HG03342 (cell line): ENCODE measurements at regions not wholly inside any gene's neighbourhood (a gene's known extent, or its start where the extent isn't known, plus 50 kb on each side); places are given as distances from the start of the nearest gene placed in this dataset.

ENCODE experiments used
- ATAC-seq: cut with Tn5 transposase; IDR thresholded peaks from one replicate; pipeline ENCODE4 v1.9.1; 2021; ENCODE audit warnings: mild to moderate bottlenecking, moderate library complexity; ENCODE audit not compliant: unreplicated experiment

DNA sequence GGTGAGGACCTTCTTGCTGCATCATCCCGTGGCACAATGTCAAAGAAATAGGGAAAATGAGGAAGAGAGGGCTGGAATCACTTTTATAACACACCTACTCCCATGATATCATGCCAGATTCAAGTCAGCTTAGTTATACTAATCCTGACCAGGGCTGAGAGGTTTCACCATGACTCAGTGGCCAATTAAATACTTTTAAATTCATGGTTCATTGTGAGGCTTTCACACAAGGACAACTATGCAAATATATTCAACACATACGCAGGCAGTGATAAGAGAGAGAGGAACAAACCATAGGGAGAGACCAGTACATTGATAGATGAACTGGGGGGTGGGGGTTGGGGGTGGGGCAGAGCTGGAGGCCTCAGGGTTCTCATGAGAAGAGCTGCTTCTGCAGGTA is 313.1 kb downstream of the LRFN2 start:
- no peak for ATAC-seq

DNA sequence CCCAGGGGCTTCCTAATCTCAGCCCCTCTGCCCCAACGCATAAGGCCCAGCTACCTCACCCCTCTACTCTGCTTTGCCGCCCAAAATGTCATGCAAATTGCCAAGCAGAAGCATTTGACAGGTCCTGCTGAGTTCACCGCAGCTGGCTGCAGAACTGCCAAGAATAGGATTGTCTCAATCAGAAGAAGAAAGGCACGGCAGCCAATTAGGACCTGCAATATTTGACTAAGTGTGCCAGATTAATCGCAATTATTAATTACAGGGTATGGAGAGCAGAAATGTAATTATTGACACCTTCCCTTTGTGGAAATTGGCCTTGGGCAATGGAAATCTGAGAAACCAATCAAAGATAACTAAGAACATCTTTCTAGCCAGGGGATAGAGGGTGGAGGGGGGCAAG is 318.6 kb downstream of the LRFN2 start:
- ATAC-seq: no peak

DNA sequence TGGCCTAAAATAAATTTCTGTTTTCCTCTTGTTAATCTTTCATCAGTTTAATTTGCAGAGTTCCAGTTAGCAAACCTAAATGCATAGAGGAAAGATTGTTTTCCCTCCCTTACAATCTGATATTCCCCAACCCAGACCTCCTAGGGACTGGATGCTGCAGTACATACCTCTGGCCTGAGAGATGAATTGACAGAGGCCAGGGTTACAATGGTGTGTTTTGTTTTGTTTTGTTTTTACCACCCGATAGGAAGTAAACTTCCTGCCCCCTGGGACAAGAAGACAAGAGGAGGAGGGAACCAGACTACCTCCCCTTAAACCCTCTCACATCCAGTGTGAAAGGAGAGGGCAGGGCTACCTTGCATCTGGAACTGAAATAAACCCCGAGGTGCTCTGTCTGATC is 319.0 kb downstream of the LRFN2 start:
- no peak for ATAC-seq

DNA sequence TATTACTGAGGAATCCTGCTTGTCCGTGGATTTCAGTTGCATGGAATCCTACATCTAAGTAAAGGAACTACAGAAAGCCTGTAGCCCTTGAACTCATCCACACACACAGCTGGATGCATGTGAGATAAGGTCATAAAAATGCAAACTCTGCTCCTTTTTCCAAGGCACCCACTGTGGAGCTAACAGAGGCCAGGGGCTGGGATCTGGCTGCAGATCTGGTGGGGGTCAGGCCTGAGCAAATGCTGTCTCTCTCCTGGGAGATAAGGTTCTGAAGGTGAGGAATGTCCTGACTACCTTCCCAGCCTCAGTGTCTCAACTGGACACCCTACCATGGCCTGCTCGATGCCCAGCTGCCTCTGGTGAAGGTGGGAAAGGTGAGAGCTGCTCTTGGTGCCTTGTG is 321.5 kb downstream of the LRFN2 start:
- no peak for ATAC-seq

DNA sequence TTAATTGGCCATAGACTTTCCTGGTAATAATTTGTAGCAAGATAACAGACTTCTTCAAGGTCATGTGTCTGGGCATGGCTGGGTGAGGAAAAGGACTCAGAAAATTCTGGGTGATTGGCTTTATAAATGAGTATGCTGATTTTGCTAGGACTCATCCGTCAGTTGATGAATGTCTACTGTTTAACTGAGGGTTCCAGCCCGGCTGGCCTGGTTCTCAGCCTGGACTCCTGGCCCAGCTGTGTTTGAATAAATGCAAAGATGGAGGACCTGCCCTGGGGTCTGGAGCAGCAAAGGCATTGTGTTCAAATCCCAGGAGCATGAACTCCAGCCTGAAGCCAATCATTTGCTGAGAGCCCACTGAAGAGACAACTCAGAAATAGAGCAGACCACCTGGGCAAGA is 323.2 kb downstream of the LRFN2 start:
- no peak for ATAC-seq

DNA sequence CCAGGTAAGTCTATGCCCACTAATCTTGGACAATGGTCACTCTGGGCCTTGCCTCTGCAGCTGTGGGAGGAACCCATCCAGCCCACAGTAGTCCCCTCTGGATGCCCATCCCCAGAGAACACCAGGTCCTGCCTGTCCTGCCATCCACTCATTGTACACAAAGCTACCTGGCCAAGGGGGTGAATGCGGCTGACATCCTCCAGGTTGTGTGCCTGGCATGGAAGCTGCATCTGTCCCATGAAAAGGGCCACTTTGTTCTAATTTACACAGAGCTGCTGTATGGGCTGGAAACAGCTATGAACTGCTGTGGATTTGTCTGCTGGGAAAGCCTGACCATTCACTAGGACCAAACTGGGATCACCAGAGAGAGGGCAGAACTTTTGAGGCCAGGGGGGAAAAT is 324.8 kb downstream of the LRFN2 start:
- no peak for ATAC-seq

DNA sequence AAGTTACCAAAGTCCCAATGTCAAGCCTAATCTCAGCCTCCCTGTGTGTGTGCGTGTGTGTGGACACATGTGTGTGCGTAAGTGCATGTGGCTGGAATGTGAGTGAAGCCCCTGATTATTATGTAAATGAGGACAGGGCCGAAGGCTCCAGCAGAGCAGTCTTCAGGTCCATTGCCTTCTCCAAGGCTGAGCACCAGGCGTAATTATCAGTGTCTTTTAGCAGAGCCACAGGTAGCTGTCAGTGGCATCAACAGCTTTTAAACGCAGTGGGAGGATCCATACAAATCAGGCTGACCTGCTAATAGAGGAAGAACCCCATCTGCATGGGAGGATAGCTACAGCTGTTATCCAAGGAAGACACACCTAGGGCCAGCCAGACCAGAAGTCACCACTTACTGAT is 324.3 kb upstream of the MOCS1 start:
- ATAC-seq: no peak

DNA sequence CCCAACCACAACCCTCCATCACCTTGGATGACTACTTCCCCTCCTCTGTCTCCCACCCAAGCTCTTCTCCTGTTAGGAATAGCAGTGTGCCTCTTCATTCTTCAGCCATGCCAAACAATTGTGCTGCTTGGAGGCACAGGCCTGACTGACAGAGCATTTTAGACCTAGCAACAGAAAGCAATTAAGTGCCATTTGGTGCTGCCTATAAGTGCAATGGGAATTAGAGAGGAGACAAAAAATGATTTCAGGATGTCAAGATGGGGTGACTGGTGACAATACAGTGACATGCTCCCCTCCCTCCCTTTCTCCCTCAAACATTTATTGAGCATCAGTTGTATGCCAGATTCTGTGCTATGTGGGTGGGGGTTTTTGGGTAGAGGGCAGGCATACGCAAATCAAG is 322.6 kb upstream of the MOCS1 start:
- ATAC-seq: no peak

DNA sequence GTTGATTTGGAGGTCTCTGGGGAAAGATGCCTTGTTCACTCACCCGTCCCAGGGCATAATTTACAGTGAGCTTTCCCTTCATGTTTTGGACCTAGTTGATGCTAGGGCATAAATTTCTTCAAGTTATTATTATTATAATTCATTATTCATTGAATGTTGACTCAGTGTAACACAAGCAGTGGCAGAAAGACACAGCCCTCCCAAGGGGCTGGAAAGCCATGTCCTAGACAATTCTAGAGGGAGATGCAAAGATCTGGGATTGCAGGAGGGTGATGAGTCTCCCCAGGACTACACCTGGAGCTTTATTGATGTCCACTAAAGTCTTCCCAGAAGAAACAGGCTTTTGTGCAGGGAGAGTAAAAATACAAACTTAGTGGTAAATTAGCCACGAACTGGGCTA is 322.0 kb upstream of the MOCS1 start:
- no peak for ATAC-seq

DNA sequence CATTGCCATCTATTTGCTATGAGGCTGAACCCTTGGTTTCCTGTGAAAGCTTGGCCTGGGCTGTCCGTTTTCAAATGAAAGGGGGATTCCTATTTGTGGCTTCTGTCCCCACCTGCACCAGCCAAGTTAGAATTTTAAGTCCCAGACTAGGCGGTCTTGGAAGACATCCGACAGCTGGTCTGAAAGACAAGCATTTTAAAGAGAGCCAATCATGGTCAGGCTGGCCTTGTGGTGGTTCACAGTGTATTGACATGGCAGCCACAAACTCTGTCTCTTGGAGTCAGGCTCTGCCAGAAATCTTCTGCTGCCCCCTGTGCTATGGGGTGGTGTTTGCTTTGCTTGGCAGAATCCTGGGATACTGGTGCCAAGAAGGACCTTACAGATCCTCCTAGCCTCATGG is 319.2 kb upstream of the MOCS1 start:
- no peak for ATAC-seq

DNA sequence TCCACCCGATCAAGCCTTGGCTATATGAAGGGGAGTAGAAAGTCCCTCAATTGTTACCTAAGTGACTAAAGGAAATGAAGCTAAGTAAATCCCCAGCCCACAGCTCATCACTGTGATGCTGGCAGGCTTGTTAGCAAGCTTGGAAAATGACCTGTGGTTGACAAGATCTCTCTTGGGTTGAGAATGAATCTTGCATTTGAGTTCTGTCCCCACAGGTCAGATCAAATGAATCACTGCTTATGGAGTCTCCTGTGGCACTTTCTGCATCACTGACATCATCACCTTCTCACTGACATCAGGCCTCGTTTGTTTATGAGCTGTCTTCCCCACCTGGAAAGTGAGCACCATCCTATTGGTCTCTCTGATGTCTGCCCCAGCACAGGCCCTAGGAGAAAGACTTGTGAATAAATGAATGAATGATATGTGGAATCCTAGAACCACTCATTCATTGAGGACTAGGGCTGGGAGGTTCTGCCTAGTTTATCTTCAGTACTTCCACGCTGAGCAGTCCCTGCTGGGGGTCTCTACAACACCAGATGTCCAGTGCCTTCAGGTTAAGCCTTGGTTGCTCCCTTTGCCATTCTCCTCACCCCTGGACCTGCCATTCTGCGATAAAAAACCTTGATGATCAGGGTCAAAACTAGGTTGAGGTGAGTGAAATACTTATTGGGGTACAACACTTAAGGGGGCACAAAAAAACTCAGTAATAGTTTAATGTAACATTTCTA is 318.4 kb upstream of the MOCS1 start:
- no peak for ATAC-seq

DNA sequence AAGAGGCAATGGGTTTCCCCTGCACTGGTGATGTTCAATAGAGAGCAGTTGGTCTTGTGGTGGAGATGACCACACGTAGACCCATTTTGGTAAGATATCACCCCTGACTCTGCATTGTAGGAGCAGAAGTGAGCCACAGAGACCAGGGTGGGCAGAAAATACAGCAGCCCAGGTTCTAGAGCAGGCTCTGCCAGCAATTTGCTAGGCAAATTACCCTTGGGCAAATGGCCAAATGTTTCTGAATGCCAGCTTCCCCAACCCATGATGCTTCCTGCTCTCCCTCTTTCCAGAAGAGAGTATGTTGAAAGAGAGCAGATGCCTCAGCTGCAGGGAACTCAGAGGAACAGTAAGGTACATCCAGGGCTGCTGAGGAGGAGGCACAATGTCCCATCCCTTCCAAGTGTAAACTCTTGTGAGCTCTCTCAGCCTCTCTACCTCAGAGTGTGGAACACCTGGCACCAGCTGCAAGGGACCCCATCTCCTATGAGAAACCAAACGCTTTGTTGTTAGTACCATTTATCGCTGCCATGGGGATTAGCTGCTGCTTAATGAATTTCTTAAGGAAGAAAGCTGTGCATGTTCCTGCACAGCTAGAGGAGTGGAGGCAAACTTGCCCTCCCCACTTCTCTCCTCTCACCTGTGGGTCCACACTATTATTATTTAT is 317.5 kb upstream of the MOCS1 start:
- no peak for ATAC-seq

DNA sequence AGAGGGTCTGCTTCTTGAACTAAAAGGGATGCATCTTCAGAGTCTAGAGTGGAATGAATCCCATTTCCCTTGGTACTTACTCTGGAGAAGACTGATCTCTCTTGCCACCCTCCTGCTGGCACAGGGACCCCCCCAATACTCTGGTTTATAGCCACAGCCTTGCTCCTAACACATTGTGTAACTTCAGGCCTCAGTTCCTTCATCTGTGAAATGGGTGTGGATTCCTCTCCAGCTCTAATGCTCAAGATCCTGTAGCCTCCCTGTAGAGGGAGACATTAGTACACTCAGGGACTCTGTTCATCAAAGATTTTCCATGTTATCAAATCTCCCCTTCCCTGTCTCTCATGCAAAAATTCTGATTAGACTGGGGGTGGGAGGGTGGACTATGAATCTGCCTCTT is 315.7 kb upstream of the MOCS1 start:
- no peak for ATAC-seq

DNA sequence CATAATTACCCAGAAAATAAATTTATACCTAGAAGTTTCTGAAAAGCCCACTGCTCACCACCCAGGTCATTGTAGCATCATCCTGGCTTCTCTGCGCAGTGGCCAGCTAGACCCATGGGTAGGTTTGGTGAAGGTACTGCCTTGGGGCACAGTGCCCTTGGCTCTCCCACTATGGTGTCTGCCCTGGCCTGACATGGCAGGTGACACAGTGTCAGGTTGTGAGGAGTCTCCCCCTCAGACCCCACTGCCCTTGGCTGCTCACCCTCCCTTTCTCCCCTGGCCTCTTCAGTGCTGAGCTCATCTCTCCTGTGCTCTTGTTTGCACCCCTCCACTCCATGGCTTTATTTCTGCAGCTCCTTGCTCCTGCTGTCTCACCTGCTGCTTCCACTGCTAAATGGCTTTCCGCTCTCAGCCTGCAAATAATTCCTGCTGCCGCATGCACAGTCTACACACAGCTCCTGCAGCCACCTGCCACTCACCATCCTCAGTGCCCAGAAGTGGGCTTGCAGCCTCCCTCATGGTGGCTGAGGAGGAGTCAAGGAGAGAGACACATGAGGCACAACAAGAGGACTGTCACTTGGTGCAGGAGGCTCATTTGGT is 313.4 kb upstream of the MOCS1 start:
- no peak for ATAC-seq

DNA sequence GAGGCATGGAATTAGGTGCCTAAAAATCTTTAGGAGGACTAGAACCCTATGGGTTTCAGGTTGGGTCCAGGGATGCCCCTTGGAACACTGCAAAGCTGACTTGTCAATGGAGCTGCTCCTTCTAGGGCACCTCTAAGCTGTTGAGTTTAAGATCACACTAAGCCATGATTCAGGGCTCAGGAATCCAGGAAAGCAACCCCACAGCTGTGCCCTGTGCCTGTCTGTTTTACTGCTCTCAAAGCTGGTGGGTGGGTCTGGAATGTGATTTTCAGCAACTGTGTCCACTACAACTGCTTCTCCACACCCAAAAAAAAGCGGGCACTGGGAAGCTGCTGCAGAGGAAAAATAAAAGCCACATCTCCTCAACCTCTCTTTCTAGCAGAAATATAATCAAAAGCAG is 310.4 kb upstream of the MOCS1 start:
- ATAC-seq: no peak

DNA sequence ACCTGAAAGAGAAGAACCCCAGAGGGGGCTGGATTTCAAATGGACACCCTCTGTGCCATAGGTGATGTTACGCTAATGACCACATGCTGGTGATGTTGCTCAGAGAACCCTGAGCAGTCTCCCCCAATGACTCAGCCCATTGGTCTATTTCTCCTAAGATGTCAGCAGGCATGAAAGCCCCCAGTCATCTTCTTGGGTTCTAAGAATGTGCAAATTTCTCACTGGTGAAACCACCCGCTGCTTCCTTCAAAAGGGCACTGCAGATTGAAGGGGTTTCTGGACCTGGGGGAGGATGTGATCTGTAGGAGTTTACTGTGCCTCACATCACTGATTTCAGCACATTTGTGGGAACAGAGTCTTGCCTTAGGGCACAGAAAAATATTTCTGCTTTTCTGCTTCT is 298.4 kb upstream of the MOCS1 start:
- ATAC-seq: no peak

DNA sequence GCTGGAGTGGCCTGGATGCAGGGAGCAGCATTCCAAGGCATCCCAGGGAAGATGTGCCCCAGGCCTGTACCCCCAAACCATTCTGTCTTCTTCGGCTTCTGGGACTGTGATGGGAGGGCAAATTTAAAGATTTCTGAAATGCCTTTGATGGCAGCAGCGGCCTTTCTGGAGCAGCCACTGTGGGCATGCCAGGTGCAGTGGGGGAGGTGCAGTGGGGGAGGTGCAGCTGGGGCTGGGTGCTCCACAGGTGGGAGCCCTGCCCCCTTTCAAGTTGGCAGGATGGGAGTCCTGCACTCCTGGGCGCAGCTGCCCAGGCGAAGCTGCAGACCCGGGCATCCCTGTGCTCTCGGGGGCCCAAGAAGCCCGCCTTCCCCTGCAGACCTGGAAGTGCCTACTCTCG is 293.5 kb upstream of the MOCS1 start:
- no peak for ATAC-seq

DNA sequence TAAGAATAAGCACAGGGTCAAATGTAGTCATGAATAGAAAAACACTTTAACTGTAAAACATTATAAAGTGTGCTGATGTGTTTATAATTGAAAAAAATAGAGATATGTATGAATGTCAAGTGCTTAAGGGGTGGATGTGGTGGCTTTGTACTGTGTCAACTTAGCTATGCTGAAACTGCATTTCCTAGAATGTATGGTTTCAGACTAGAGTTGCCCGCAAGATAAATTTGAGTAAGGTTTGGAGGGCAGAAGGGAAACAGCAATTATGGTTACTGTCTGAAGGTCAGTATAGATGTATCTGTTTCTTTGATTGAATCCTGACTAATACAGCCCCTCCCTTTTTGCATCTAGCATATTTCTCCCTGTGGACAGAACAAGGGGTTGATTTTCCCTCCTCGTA is 288.1 kb upstream of the MOCS1 start:
- no peak for ATAC-seq

DNA sequence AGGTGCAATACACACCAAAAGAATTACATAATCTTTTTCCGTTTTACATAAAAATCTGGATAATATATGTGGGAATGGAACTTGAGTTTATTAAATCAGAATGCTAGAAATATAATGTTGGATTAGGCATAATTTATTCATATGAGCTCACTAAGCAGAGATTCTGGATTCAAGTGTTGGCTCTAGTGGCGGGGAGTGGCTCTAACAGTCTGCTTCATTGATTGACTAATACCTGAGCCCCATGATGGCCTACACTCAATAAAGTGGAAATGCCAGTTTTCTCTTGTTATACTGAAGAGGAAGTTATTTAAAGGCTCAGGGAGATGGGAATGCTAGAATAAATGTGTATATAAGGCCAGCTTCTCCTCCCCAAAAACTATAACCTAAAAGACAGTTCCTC is 285.5 kb upstream of the MOCS1 start:
- ATAC-seq: no peak

DNA sequence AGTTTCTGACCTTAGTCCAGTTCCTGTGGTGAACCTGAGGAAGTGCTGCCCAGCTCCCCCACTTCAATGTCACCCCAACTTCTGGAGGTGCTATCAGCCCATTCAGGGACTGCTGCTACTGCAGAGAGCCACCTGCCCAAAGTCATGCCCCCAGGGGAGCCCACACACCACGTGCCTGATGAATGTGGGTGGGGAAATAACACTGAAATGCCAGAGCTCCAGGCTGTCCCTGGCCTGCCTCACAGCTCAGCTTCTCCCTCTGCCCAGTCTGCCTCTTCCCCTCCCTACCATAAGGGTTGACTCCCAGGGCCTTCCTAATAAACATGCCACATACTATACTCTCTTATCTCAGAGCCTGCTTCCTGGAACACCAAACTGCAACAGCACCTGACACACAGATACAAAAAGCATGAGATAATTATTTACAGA is 276.4 kb upstream of the MOCS1 start:
- no peak for ATAC-seq

DNA sequence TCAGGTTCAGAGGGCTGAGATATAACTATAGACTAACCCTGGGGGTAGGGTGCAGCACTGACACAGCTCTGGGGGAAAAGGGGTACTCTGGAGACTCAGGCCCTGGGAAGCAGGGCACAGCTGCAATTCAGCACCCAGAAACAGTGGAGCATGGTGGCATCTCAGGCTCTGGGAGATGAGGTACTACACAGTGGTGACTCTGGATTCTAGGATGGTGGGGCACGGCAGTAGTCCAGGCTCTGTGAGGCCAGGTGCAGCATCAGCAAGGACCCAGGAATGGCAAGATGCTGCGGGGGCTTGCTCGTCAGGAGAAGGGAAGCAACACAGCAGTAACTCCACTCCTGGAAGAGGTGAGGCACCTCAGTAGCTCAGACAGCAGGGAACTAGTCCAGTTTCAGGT is 271.5 kb upstream of the MOCS1 start:
- ATAC-seq: no peak

DNA sequence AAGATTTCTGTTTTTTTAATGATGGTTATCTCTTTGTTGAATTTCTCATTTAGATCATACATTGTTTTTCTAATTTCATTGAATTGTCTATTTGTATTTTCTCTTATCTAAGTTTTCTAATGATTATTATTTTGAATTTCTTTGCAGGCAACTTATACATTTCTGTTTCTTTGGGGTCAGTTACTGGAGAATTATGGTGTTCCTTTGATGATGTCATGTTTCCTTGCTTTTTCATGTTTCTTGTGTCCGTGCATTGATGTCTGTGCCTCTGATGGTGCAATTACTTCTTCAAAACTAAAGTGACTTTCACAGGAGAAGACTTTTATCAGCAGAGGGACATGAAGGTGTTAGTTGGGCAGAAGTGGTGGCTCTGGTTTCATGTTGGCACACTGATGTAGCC is 270.7 kb upstream of the MOCS1 start:
- ATAC-seq: no peak

DNA sequence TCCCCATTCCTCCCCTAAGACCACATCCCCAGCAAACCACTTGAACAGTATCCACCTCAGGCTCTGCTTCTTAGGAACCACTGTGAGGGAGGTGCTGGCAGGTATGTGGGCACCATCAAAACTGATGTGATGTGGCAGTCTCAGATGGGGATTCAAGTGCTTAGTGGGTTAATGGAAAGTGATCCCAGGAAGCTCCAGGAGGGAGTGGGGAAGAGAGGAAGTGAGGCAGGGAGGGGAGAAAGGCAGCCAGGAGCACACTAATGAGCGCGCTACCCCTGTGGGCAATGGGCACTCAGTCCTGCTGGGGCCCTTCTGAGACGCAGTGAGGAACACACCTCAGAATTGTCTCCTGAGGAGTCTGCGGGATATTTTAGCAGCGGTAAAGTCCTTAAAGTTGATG is 263.1 kb upstream of the MOCS1 start:
- no peak for ATAC-seq
